HepG2 (cell line): ENCODE measurements at regions not wholly inside any gene's neighbourhood (a gene's known extent, or its start where the extent isn't known, plus 50 kb on each side); places are given as distances from the start of the nearest gene placed in this dataset.

ENCODE experiments used
- CEBPB ChIP-seq: IDR thresholded peaks from 2 replicates; pipeline ENCODE4 v1.6.1; 2011; ENCODE audit warnings: low read depth, low read length, improper control_type of control experiment, borderline replicate concordance
- FOXJ3 ChIP-seq: sonication (generic); formaldehyde crosslinking; IDR thresholded peaks from 2 replicates; pipeline ENCODE4 v1.4.0; 2020; ENCODE audit warnings: missing genetic modification reagents, mild to moderate bottlenecking, borderline replicate concordance
- FOXK2 ChIP-seq: fragments of 450-650 bp; IDR thresholded peaks from 2 replicates; pipeline ENCODE4 v1.6.1; 2016
- GLMP ChIP-seq: sonication (generic); formaldehyde crosslinking; IDR thresholded peaks from 2 replicates; pipeline ENCODE4 v1.9.0; 2021; ENCODE audit warnings: missing genetic modification reagents, mild to moderate bottlenecking, borderline replicate concordance
- KDM1A ChIP-seq: IDR thresholded peaks from 2 replicates; pipeline ENCODE4 v1.6.1; 2016; ENCODE audit warnings: missing compliant biosample characterization
- KLF9 ChIP-seq: IDR thresholded peaks from 2 replicates; pipeline ENCODE4 v1.6.1; 2016; ENCODE audit warnings: low read depth
- MXD3 ChIP-seq: IDR thresholded peaks from 2 replicates; pipeline ENCODE4 v1.6.1; 2016; ENCODE audit warnings: mild to moderate bottlenecking, missing biosample characterization, missing genetic modification reagents
- NCOA2 ChIP-seq: sonication (generic); formaldehyde crosslinking; IDR thresholded peaks from 2 replicates; pipeline ENCODE4 v1.8.0; 2022; ENCODE audit warnings: inconsistent platforms
- U2AF2 ChIP-seq: fragments of 200-400 bp; formaldehyde crosslinking; IDR thresholded peaks from 2 replicates; pipeline ENCODE4 v1.6.1; 2017; ENCODE audit warnings: low read depth, mild to moderate bottlenecking, low read length
- XRCC5 ChIP-seq: fragments of 200-400 bp; formaldehyde crosslinking; optimal IDR thresholded peaks from 2 replicates; pipeline ENCODE3; 2017; ENCODE audit warnings: mild to moderate bottlenecking, low read length
- ZBTB40 ChIP-seq, 2 experiments: fragments of 450-650 bp in 1 of 2; sonication (generic) in 1 of 2; formaldehyde crosslinking in 1 of 2; IDR thresholded peaks; 2 replicates each; pipeline versions ENCODE4 v1.6.1 to v1.8.0; 2016 to 2022; ENCODE audit warnings: antibody characterized with exemption in 1 of 2, mild to moderate bottlenecking in 1 of 2, missing genetic modification reagents in 1 of 2
- ZNF136 ChIP-seq: sonication (generic); formaldehyde crosslinking; IDR thresholded peaks from 2 replicates; pipeline ENCODE4 v1.8.1; 2022; ENCODE audit warnings: low read depth, mild to moderate bottlenecking, moderate library complexity, missing genetic modification reagents
- ZNF225 ChIP-seq: sonication (generic); formaldehyde crosslinking; IDR thresholded peaks from 2 replicates; pipeline ENCODE4 v1.4.0; 2020; ENCODE audit warnings: mild to moderate bottlenecking, missing genetic modification reagents
- ZNF337 ChIP-seq: sonication (generic); formaldehyde crosslinking; IDR thresholded peaks from 2 replicates; pipeline ENCODE4 v1.5.1; 2020; ENCODE audit warnings: missing genetic modification reagents, low read depth, mild to moderate bottlenecking, borderline replicate concordance
- ZNF33B ChIP-seq: sonication (generic); formaldehyde crosslinking; IDR thresholded peaks from 2 replicates; pipeline ENCODE4 v1.5.1; 2020; ENCODE audit warnings: mild to moderate bottlenecking, missing genetic modification reagents
- ZNF546 ChIP-seq: sonication (generic); formaldehyde crosslinking; conservative IDR thresholded peaks from 2 replicates; pipeline ENCODE4 v1.8.1; 2023; ENCODE audit warnings: mild to moderate bottlenecking, missing genetic modification reagents
- ZNF576 ChIP-seq: sonication (generic); formaldehyde crosslinking; IDR thresholded peaks from 2 replicates; pipeline ENCODE4 v1.4.0; 2020; ENCODE audit warnings: mild to moderate bottlenecking, missing genetic modification reagents
- ZNF605 ChIP-seq: sonication (generic); formaldehyde crosslinking; IDR thresholded peaks from 2 replicates; pipeline ENCODE4 v1.8.0; 2022; ENCODE audit warnings: mild to moderate bottlenecking, missing genetic modification reagents
- ZNF777 ChIP-seq: sonication (generic); formaldehyde crosslinking; IDR thresholded peaks from 2 replicates; pipeline ENCODE4 v1.4.0; 2020; ENCODE audit warnings: missing genetic modification reagents
- ZSCAN21 ChIP-seq: sonication (generic); formaldehyde crosslinking; IDR thresholded peaks from 2 replicates; pipeline ENCODE4 v1.8.0; 2022; ENCODE audit warnings: mild to moderate bottlenecking, missing genetic modification reagents, moderate library complexity, borderline replicate concordance

GRCh38 chr2:31812051-31812798 is 198.6 kb downstream of the MEMO1 start (continued):
- TF ChIP-seq ZBTB40 (IDR thresholded peaks at IDR 0.05) (no peak), ZBTB40 (CRISPR knock-in tag; IDR thresholded peaks at IDR 0.05) (no peak; the same call in 1 of the 2 replicates), ZNF576 (CRISPR knock-in tag) (no peak), FOXK2 (peak; percentile 57; the same call in 1 of the 2 replicates), MXD3 (CRISPR knock-in tag) (no peak), ZNF605 (CRISPR knock-in tag) (no peak), GLMP (CRISPR knock-in tag) (no peak), CEBPB (peak; percentile 54; the same call in 1 of the 2 replicates), ZNF546 (CRISPR knock-in tag) (no peak), ZNF337 (CRISPR knock-in tag) (no peak), ZNF136 (CRISPR knock-in tag) (no peak), ZNF225 (no peak), KLF9 (CRISPR knock-in tag) (no peak), ZNF777 (no peak), KDM1A (CRISPR knock-in tag) (peak; percentile 46; the same call in 1 of the 2 replicates), ZSCAN21 (CRISPR knock-in tag) (0 out of 2 replicates have a peak, but pooled peaks have one; percentile 60), NCOA2 (CRISPR knock-in tag) (peak; percentile 82), FOXJ3 (CRISPR knock-in tag) (no peak; the same call in 1 of the 2 replicates), ZNF33B (CRISPR knock-in tag) (no peak), XRCC5 (peak; percentile 55), U2AF2 (no peak)
